BJ (cell line): ENCODE measurements at regions not wholly inside any gene's neighbourhood (a gene's known extent, or its start where the extent isn't known, plus 50 kb on each side); places are given as distances from the start of the nearest gene placed in this dataset.

Source experiments
- CTCF ChIA-PET: fragments of 350-600 bp; formaldehyde crosslinking; extraction: SDS; loops from one replicate; lab custom pipeline; 2021; ENCODE audit warnings: antibody characterized with exemption, inconsistent platforms; lab: Yijun Ruan, JAX
- POLR2A ChIA-PET: fragments of 300-600 bp; sonication (Branson Sonifier 250); formaldehyde crosslinking; extraction: SDS; loops from one replicate; lab custom pipeline; 2021; ENCODE audit warnings: antibody characterized with exemption; lab: Charles Lee
- DNase-seq: peaks from one replicate; pipeline ENCODE4 v3.0.0-alpha.2; 2011; ENCODE audit warnings: low read depth
- H3K27me3 ChIP-seq: 2 replicates; pipeline ENCODE4 v1.6.0; 2011; ENCODE audit warnings: low read length; ENCODE audit not compliant: control insufficient read depth, insufficient read depth
- H3K36me3 ChIP-seq: 2 replicates; pipeline ENCODE4 v1.5.1; 2011; ENCODE audit warnings: low read length; ENCODE audit not compliant: control insufficient read depth, insufficient read depth
- H3K4me3 ChIP-seq: 2 replicates; pipeline ENCODE4 v1.5.1; 2011; ENCODE audit warnings: low read depth, mild to moderate bottlenecking, control low read depth, low read length
- TF ChIP-seq, protein P1 (sequence below): IDR thresholded peaks from 2 replicates; pipeline ENCODE4 v1.5.1; 2011; ENCODE audit warnings: low read depth, mild to moderate bottlenecking, control low read depth, inconsistent platforms, low read length, moderate library complexity; ENCODE audit not compliant: insufficient read depth

DNA sequence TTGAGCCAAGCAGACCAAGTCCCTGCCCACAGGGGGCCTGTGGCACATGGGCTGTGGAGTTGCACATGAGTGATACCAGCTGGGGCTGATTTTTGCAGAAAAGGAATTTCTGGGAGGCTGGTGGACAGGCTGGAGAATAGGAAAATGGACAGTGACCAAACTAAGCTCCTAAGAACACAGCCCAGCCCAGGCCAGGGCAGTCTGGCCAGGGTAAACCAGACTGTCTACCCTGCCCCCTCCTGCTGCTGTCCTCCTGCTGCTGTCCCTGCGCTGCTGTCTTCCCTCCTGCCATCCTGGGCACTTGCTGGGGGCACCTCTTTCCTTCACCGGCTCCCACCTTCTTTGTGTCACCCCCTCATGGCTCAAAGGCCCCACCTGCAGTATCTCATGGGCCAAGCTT lies 219.2 kb downstream of the ZIC5 start:
- no peaks in the 10 kb centered on the region for H3K27me3 ChIP-seq
- POLR2A ChIA-PET = no interaction called here
- no peak overlapping the region for H3K4me3 ChIP-seq
- H3K36me3 ChIP-seq = no peaks in the 10 kb centered on the region
- DNase-seq = no peak
- CTCF ChIA-PET = no interaction called here
- TF ChIP-seq, protein P1, sequence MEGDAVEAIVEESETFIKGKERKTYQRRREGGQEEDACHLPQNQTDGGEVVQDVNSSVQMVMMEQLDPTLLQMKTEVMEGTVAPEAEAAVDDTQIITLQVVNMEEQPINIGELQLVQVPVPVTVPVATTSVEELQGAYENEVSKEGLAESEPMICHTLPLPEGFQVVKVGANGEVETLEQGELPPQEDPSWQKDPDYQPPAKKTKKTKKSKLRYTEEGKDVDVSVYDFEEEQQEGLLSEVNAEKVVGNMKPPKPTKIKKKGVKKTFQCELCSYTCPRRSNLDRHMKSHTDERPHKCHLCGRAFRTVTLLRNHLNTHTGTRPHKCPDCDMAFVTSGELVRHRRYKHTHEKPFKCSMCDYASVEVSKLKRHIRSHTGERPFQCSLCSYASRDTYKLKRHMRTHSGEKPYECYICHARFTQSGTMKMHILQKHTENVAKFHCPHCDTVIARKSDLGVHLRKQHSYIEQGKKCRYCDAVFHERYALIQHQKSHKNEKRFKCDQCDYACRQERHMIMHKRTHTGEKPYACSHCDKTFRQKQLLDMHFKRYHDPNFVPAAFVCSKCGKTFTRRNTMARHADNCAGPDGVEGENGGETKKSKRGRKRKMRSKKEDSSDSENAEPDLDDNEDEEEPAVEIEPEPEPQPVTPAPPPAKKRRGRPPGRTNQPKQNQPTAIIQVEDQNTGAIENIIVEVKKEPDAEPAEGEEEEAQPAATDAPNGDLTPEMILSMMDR = no peak

- TF ChIP-seq, protein P1 = no peak
- H3K27me3 ChIP-seq = no peaks in the 10 kb centered on the region
- no peaks in the 10 kb centered on the region for H3K36me3 ChIP-seq
- no peak for DNase-seq
- CTCF ChIA-PET = no interaction called here
- no peak overlapping the region for H3K4me3 ChIP-seq
- POLR2A ChIA-PET = no interaction called here
These were observed 219.9 kb downstream of the ZIC5 start for GRCh38 chr13:99751517-99752199.

GRCh38 chr13:99750951-99751350 lies 220.6 kb downstream of the ZIC5 start:
- DNase-seq = no peak
- TF ChIP-seq, protein P1 = no peak
- CTCF ChIA-PET = no interaction called here
- H3K36me3 ChIP-seq = no peaks in the 10 kb centered on the region
- no peak overlapping the region for H3K4me3 ChIP-seq
- no peaks in the 10 kb centered on the region for H3K27me3 ChIP-seq
- POLR2A ChIA-PET = no interaction called here

- POLR2A ChIA-PET = no interaction called here
These were observed 222.1 kb downstream of the ZIC5 start for GRCh38 chr13:99749271-99750019.

DNA sequence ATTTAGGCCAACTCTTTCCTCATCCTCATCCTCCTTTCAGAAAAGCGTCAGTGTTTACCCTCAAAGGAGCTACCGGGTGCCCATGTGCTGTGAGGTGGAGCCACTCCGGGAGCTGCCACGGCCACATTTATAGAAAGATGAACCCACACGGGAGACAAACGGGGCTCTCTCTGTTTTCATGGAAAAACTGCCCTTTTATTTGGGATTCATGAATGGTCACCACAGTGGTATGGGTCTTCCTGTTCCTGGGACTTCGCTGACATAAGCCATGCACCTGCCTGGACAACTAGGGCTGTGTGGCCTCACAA lies 224.2 kb downstream of the ZIC5 start:
- DNase-seq = no peak
- CTCF ChIA-PET = no interaction called here
- no peaks in the 10 kb centered on the region; the same call in 1 of the 2 replicates for H3K27me3 ChIP-seq
- no peaks in the 10 kb centered on the region for H3K36me3 ChIP-seq
- POLR2A ChIA-PET = no interaction called here
- H3K4me3 ChIP-seq = no peak overlapping the region
- TF ChIP-seq, protein P1 = no peak

More at GRCh38 chr13:99749271-99750019, 222.1 kb downstream of the ZIC5 start:
- CTCF ChIA-PET = no interaction called here
- TF ChIP-seq, protein P1 = no peak
- no peak for DNase-seq
- Histone ChIP-seq H3K4me3 (no peak overlapping the region), H3K27me3 (no peaks in the 10 kb centered on the region; the same call in 1 of the 2 replicates), H3K36me3 (no peaks in the 10 kb centered on the region)
